HG03103 (cell line): ENCODE measurements at regions not wholly inside any gene's neighbourhood (a gene's known extent, or its start where the extent isn't known, plus 50 kb on each side); places are given as distances from the start of the nearest gene placed in this dataset.

Experiments
- ATAC-seq: cut with Tn5 transposase; IDR thresholded peaks from one replicate; pipeline ENCODE4 v1.9.1; 2021; ENCODE audit warnings: low read depth; ENCODE audit not compliant: unreplicated experiment

GRCh38 chr3:195003006-195003892 is 267.7 kb downstream of the XXYLT1 start:
- no peak for ATAC-seq

- ATAC-seq = no peak
These were observed 267.1 kb downstream of the XXYLT1 start for GRCh38 chr3:195003893-195004289.

DNA sequence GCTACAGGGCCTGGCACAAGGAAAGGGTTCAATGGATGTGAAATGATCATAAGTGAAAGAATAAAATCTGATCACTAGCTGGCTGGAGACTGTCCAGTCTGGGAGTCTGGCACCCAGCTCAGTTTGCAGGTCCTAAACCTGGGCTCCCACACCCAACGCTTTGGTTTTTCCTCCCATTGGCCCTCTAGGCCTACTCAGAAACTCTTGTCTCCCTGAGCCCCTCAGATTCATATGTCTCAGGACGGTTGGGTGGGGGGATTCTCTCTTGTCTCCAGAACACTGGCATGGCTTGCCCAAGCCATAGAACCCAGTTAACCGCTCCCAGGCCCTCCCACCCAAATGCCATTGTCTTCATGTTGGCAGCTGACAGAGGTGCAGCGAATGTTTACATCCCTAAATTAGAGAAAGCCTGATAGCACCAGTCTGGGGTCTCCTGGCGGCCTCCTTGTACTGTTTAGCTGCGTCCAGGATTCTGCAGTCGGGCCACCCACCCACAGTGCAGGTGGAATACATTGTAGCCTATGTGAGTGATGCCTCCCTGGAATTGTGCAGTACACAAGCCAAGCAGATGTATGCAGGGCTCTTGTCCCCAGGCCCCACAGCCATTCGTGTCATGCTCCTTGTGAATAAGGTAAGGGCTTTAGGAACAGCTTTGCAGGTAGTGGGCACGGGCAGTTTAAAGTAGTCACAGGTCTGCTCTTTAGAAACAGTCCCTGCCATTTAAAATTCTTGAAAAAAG is 266.3 kb downstream of the XXYLT1 start:
- ATAC-seq = no peak

DNA sequence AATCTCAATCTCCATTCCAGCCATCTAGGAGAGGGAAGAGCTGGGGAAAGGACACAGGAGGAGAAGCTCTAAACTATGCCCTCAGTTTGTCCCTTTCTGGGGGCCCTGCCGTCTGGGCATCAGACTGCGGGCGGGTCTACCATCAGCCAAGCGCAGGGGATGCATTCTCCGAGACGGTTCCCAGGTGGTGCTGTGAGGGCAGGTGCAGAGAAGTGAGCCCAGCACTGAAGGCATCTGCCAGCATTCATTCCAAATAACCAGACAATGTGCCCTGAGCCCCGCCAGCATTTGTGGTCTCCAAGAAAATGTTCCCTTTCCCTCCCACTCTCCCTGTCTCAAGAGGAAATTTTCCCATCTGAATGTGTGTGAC is 265.7 kb downstream of the XXYLT1 start:
- no peak for ATAC-seq

DNA sequence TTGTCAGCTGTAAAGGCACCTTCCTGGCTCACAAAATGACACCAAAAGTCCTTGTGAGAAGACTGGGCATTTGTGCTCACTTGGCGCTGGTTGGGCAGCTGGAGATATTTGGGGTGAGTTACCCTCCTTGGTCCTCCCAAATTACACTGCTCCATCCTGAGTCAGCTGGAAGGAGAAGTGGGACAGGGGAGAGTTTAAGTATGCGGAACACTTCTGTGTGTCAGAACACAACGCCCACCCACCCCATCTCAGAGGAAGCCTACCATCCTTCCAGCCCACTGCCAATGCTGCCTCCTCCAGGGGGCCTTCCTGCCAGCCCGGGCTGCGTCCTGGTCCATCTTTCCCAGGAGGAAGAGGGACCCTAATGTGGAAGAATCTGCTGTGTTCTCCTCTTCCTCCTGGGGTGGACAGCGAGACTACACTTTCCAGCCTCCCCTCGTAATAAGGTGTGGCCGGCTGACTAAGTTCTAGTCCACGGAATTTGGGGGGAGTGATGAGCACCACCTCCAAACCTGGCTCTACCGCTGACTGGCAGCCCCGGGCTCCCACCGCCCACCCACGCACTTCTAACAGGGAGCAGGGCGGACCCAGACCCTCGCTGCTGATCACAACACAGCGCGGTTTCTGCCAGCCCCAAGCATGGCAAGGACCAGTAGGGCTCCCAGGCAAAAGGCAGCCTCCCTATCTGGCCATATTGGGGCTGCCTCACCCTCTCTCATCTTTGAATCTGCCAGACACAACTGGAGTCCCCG is 265.0 kb downstream of the XXYLT1 start:
- no peak for ATAC-seq

GRCh38 chr3:195007151-195007550 is 263.8 kb downstream of the XXYLT1 start:
- ATAC-seq = no peak

DNA sequence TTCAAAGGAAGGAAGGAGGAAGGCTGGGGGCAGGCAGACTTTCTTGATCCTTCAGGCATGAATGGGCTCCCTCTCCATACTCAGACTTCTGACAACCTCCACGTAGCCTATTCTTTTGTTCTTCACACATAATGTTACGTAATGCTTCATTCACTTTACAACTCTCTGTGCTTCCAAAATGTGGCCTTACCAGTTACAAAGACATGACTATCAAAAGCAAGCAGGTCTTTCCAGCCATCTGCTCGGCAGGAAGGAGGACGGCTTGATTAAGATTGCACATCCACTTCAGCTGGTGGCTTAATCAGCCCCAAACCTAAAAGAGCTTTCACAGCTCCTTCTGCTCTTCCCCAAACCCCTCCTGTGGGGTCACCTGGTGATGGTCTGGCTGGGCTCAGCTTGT is 263.2 kb downstream of the XXYLT1 start:
- ATAC-seq = no peak

DNA sequence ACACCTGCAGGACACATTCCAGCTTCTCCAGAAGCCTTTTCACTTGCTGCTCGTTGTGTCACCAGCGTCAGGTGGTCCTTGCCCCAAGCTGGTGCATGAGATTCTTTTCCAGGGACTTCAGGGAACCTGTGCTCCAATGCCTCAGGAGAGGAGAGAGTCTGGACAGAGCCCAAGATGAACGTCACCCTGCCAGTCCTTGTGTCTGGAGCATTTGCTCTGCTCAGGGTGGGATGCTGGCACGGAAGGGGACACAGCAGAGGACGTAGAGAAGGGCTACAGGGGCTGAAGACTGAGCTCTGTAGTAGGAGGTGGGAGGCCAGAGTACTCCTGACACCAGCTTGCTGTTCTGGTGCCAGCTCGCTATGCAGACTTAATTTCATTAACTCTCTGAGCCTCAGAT is 262.1 kb downstream of the XXYLT1 start:
- no peak for ATAC-seq

GRCh38 chr3:195009616-195010015 is 261.3 kb downstream of the XXYLT1 start:
- no peak for ATAC-seq

DNA sequence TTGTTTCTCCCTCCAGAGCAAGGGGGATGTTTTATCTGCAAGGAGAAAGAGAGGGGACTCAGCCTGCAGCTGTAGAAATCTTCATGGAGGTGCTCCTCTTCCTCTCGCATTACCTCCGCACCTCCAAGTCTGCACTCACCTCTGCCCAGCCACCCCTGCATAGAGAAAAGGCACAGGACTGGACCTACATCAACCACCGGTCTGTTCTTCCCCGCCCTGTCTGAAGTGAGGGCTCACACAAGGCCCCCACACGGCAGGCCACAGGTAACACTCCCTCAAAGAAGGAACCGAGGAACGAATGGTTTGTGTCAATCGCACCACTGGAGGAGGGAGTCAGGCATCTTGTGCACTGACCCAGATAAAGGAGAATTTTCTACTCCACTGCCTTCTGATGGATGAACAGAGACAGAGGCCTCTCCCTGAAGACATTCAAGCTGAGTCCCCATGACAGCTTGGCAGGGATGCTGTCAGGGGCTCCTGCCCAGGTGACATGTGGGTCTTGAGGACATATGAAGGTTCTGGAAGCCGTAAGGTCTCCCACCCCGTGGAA is 260.3 kb downstream of the XXYLT1 start:
- no peak for ATAC-seq

- ATAC-seq = no peak
These were observed 259.6 kb downstream of the XXYLT1 start for GRCh38 chr3:195011231-195011834.

DNA sequence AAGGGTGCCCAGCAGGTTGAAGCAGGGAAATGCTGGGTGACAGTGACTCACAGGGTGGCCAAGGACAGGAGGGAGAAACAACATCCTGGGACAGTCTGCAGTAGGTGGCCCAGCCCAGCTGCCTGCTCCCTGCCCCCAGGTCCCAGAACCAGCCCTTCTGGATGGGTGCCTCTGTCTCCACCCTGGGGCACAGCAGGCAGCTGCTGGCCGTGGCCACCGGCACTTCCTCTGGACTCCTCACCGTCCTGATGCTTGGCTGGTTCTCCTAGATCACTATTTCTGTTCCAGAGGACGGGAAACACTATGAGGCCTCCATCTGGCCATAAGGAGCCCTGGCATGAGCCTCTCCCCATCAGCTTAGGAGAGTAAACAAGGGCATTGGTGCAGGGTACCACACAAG is 258.9 kb downstream of the XXYLT1 start:
- no peak for ATAC-seq

DNA sequence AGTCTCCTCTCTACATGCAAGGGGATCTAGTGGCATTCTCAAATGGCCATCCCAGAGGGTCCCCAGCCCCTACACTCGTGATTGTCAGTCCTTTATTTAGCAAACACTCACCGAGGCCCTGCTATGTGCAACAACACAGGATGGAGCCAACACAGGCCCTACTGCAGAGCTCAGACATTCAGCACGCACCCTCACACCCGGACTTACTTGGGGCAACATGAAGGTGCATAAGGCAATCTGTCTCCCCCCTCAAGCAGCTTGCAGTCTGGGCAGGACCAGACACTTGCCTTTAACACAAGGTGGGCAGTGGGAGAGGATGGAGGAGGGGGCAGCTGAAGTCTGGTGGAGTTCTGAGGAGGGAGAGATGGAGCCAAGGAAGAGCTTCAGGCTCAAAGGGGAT is 258.4 kb downstream of the XXYLT1 start:
- no peak for ATAC-seq

DNA sequence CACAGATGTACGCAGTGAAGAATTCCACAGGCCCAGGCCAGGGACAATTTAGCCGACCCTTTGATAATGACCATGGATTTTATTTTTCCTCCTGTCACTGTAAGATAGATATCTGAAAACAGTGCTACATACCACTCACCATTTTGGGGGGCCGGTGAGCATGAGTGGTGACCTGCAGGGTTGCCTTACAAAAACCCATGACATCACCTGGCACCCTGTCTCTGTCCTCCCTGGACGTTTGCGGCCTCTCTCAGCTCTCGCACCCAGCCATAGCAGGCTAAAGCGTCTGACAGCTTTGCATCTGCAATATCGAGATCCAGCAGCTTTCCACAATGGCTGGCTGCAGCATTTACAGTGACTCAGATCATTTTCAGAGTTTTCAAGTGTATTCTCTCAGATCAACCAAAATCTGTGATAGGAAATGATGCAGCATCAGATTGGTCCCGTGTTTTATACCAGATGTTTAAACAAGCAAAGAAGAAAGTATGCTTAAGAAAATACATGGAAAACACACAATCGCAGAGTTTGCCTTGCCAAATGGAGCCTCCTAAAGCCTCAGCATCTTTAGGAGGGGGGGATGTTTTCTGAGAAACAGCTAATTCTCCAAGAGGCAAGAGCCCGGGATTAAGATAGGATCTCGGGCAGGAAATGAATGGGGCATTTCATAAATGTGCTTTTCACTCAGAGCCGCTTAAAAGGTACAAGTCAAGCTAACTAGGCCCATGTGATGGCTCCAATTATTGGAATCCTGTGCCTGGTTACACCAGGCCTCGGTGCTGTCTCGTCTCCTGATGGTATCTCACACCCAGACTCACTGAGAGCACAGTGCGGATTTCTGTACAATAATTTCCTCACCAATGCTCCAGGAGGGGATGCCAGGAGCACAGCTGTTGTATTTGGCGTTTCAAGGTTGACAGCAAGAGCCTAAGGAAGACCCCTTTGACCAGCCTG is 257.3 kb downstream of the XXYLT1 start:
- no peak for ATAC-seq

DNA sequence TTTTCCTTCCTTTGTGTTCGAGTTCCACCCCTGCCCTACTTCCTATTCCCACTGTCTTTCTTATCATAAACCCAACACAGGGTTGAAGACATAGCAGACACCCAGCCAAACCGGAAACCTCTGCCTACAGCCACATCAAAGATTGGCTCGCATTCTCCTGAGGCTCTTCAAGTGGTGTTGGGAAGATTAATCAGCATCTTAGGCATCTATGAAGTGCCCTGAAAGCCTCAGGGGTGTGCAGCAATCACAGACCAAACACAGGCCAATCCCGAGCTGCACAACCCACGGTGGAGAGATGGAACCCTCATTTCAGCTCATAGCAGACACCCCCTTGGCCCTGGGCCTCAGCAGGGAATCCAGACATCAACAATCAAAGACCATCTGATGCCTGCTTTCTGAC is 255.9 kb downstream of the XXYLT1 start:
- ATAC-seq = no peak

DNA sequence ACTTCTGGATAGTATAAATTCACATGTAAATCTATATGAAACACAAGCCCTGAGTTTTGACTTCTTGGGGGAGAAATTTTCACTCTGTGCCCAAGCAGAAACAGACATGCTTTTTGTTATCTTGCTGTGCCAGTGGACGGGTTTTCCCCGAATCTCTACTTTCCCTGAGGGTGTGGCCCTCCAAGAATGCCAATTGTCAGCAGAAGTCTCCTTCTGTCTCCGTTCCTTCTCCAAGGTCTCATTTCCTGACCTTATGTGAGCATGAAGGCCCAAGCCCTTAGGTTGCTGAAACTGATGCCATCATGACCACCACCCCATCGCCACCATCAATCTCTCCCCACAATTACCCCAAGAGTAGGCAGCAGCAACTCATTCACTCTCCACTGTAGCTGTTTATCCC is 253.8 kb downstream of the XXYLT1 start:
- ATAC-seq = no peak
